GM12872 (cell line): ENCODE measurements at regions not wholly inside any gene's neighbourhood (a gene's known extent, or its start where the extent isn't known, plus 50 kb on each side); places are given as distances from the start of the nearest gene placed in this dataset.

Source experiments
- CTCF ChIP-seq: IDR thresholded peaks from 3 replicates; pipeline ENCODE4 v1.5.1; 2011; ENCODE audit warnings: low read depth, mild to moderate bottlenecking, low read length, moderate library complexity; ENCODE audit not compliant: insufficient read depth

- no peak for TF ChIP-seq CTCF
Measured at GRCh38 chr10:130900441-130901160, 410.9 kb downstream of the TCERG1L start.

GRCh38 chr10:130901311-130902165 is 410.0 kb downstream of the TCERG1L start:
- TF ChIP-seq CTCF, result no peak

- TF ChIP-seq CTCF, result no peak
Measured at GRCh38 chr10:130902471-130902870, 409.1 kb downstream of the TCERG1L start.

GRCh38 chr10:130902929-130903328 is 408.6 kb downstream of the TCERG1L start:
- TF ChIP-seq CTCF, result no peak

GRCh38 chr10:130904676-130905075 is 406.8 kb downstream of the TCERG1L start:
- no peak for TF ChIP-seq CTCF

GRCh38 chr10:130905386-130905785 is 406.1 kb downstream of the TCERG1L start:
- no peak for TF ChIP-seq CTCF

- no peak for TF ChIP-seq CTCF
Measured at GRCh38 chr10:130905921-130906320, 405.6 kb downstream of the TCERG1L start.
